ENCODE measurements at regions not wholly inside any gene's neighbourhood (a gene's known extent, or its start where the extent isn't known, plus 50 kb on each side); places are given as distances from the start of the nearest gene placed in this dataset.

GRCh38 chr12:127024791-127025190 lies 1242.2 kb upstream of the TMEM132C start:
- no peak overlapping the region for H3K4me3 ChIP-seq (ENCODE audit: low read depth, low read length)
- ChIA-PET POLR2A (no interaction called here), CTCF (no interaction called here)
- no peaks in the 10 kb centered on the region for H3K27me3 ChIP-seq (ENCODE audit: control insufficient read depth, insufficient read depth, low read length)
- no peak for TF ChIP-seq CTCF (IDR thresholded peaks at IDR 0.05; ENCODE audit: insufficient read depth, low read depth, low read length)
- no peaks in the 10 kb centered on the region for H3K36me3 ChIP-seq (ENCODE audit: control insufficient read depth, insufficient read depth, low read length)
- DNase-seq (ENCODE audit: low read depth), result no peak

GRCh38 chr12:127025545-127025944 lies 1241.4 kb upstream of the TMEM132C start:
- Histone ChIP-seq H3K36me3 (ENCODE audit: control insufficient read depth, insufficient read depth, low read length) (no peaks in the 10 kb centered on the region), H3K4me3 (ENCODE audit: low read depth, low read length) (no peak overlapping the region), H3K27me3 (ENCODE audit: control insufficient read depth, insufficient read depth, low read length) (no peaks in the 10 kb centered on the region)
- POLR2A ChIA-PET, result no interaction called here
- CTCF ChIA-PET, result interaction anchor here (1.5 kb wide), 1 partner anchor 267 kb away, joined by 3 read pairs; no protein-coding TSS in a partner anchor
- 0 out of 2 replicates have a peak, but pooled peaks have one; percentile 23 for TF ChIP-seq CTCF (IDR thresholded peaks at IDR 0.05; ENCODE audit: insufficient read depth, low read depth, low read length)
- DNase-seq (ENCODE audit: low read depth), result no peak

GRCh38 chr12:127035011-127035879 lies 1231.7 kb upstream of the TMEM132C start:
- H3K27me3 ChIP-seq (ENCODE audit: control insufficient read depth, insufficient read depth, low read length), result no peaks in the 10 kb centered on the region
- no peak overlapping the region for H3K4me3 ChIP-seq (ENCODE audit: low read depth, low read length)
- ChIA-PET POLR2A (no interaction called here), CTCF (no interaction called here)
- H3K36me3 ChIP-seq (ENCODE audit: control insufficient read depth, insufficient read depth, low read length), result no peaks in the 10 kb centered on the region
- no peak for TF ChIP-seq CTCF (IDR thresholded peaks at IDR 0.05; ENCODE audit: insufficient read depth, low read depth, low read length)
- DNase-seq (ENCODE audit: low read depth), result no peak

GRCh38 chr12:127038152-127038551 lies 1228.8 kb upstream of the TMEM132C start:
- CTCF ChIA-PET, result no interaction called here
- no peak for DNase-seq (ENCODE audit: low read depth)
- TF ChIP-seq CTCF (IDR thresholded peaks at IDR 0.05; ENCODE audit: insufficient read depth, low read depth, low read length), result no peak
- Histone ChIP-seq H3K36me3 (ENCODE audit: control insufficient read depth, insufficient read depth, low read length) (no peaks in the 10 kb centered on the region), H3K27me3 (ENCODE audit: control insufficient read depth, insufficient read depth, low read length) (no peaks in the 10 kb centered on the region), H3K4me3 (ENCODE audit: low read depth, low read length) (no peak overlapping the region)
- POLR2A ChIA-PET, result no interaction called here

- no peak for TF ChIP-seq CTCF (IDR thresholded peaks at IDR 0.05; ENCODE audit: insufficient read depth, low read depth, low read length)
- Histone ChIP-seq H3K4me3 (ENCODE audit: low read depth, low read length) (no peak overlapping the region), H3K27me3 (ENCODE audit: control insufficient read depth, insufficient read depth, low read length) (no peaks in the 10 kb centered on the region), H3K36me3 (ENCODE audit: control insufficient read depth, insufficient read depth, low read length) (no peaks in the 10 kb centered on the region)
- ChIA-PET POLR2A (no interaction called here), CTCF (no interaction called here)
- DNase-seq (ENCODE audit: low read depth), result no peak
Measured at GRCh38 chr12:127038761-127039160, 1228.2 kb upstream of the TMEM132C start.
